Endothelial cell of umbilical vein (primary cell): ENCODE measurements at regions not wholly inside any gene's neighbourhood (a gene's known extent, or its start where the extent isn't known, plus 50 kb on each side); places are given as distances from the start of the nearest gene placed in this dataset.

Experiments used
- BruUV-seq: library from RNA; stranded (reverse); fragments of 400-500 nt; replicated peaks from 2 replicates; lab custom pipeline; 2021; lab: Mats Ljungman, UMichigan
- CTCF ChIA-PET: fragments of 300-600, 350-600 bp; sonication (Branson Sonifier 250); formaldehyde crosslinking; loops from one replicate; lab custom pipeline; 2021; ENCODE audit warnings: antibody characterized with exemption, inconsistent platforms; lab: Charles Lee
- POLR2A ChIA-PET: fragments of 300-600, 350-600 bp; sonication (Branson Sonifier 250); formaldehyde crosslinking; loops from one replicate; lab custom pipeline; 2021; ENCODE audit warnings: antibody characterized with exemption, inconsistent platforms; lab: Charles Lee
- DNase-seq: peaks from one replicate; pipeline ENCODE4 v3.0.0-alpha.2; 2011; ENCODE audit warnings: low read depth, low spot score
- FAIRE-seq: peaks from 2 replicates; lab custom pipeline; 2011; peaks lifted over from hg19 to GRCh38; lab: Jason Lieb, UNC
- H2AFZ ChIP-seq: 2 replicates; pipeline ENCODE4 v1.6.0; 2012; ENCODE audit warnings: low read depth, low read length, control low read depth, inconsistent platforms
- H3K27ac ChIP-seq: 2 replicates; pipeline ENCODE4 v1.5.1; 2011; ENCODE audit warnings: low read depth, mild to moderate bottlenecking, control low read depth, low read length, moderate library complexity; ENCODE audit not compliant: insufficient read depth
- H3K27me3 ChIP-seq, 2 experiments: 2 replicates each; pipeline versions ENCODE4 v1.6.0 to v1.6.1; 2011; ENCODE audit warnings: low read length in 2 of 2, mixed read lengths in 1 of 2; ENCODE audit not compliant: control insufficient read depth in 2 of 2, insufficient read depth in 2 of 2
- H3K36me3 ChIP-seq, 2 experiments: 2 replicates in 1 of 2; 3 replicates in 1 of 2; pipeline ENCODE4 v1.5.1; 2011; ENCODE audit warnings: low read length in 2 of 2, mild to moderate bottlenecking in 1 of 2, moderate library complexity in 1 of 2; ENCODE audit not compliant: control insufficient read depth in 2 of 2, insufficient read depth in 2 of 2; ENCODE audit errors: extremely low read depth in 1 of 2
- H3K4me1 ChIP-seq: 3 replicates; pipeline ENCODE4 v1.5.1; 2011; ENCODE audit warnings: mild to moderate bottlenecking, low read length; ENCODE audit not compliant: control insufficient read depth, insufficient read depth; ENCODE audit errors: extremely low read depth
- H3K4me2 ChIP-seq: 2 replicates; pipeline ENCODE4 v1.6.1; 2011; ENCODE audit warnings: low read length, control low read depth, mixed read lengths; ENCODE audit not compliant: insufficient read depth
- H3K4me3 ChIP-seq, 3 experiments: fragments of 200-600 bp in 1 of 3; sonication (generic), shearing (Covaris generic) in 1 of 3; replicated peaks in 1 of 3; 2 replicates each; pipeline ENCODE4 v1.5.1; 2011 to 2016; ENCODE audit warnings: control low read depth in 3 of 3, low read length in 3 of 3, mild to moderate bottlenecking in 2 of 3, inconsistent platforms in 1 of 3, low read depth in 1 of 3, moderate library complexity in 1 of 3; ENCODE audit not compliant: insufficient read depth in 1 of 3
- H3K79me2 ChIP-seq: 2 replicates; pipeline ENCODE4 v1.6.0; 2012; ENCODE audit warnings: low read length, inconsistent platforms; ENCODE audit not compliant: control insufficient read depth, insufficient read depth
- H3K9ac ChIP-seq: replicated peaks from 2 replicates; pipeline ENCODE3; 2011; ENCODE audit warnings: low read length, control low read depth; ENCODE audit not compliant: insufficient read depth; ENCODE audit errors: extremely low read depth
- H3K9me1 ChIP-seq: replicated peaks from 3 replicates; pipeline ENCODE4 v1.6.0; 2011; ENCODE audit warnings: mild to moderate bottlenecking, low read length; ENCODE audit not compliant: control insufficient read depth, insufficient read depth; ENCODE audit errors: extremely low read depth
- H3K9me3 ChIP-seq: replicated peaks from 2 replicates; pipeline ENCODE4 v1.5.1; 2012; ENCODE audit warnings: low read length, inconsistent platforms; ENCODE audit not compliant: control insufficient read depth, insufficient read depth
- H4K20me1 ChIP-seq: replicated peaks from 2 replicates; pipeline ENCODE3; 2011; ENCODE audit warnings: mild to moderate bottlenecking, low read length; ENCODE audit not compliant: control insufficient read depth, insufficient read depth; ENCODE audit errors: extremely low read depth
- EZH2 ChIP-seq: IDR thresholded peaks from 2 replicates; pipeline ENCODE4 v1.6.1; 2012; ENCODE audit warnings: borderline replicate concordance, low read depth, mild to moderate bottlenecking, moderate library complexity, low read length, inconsistent platforms; ENCODE audit not compliant: severe bottlenecking
- FOS ChIP-seq: IDR thresholded peaks from 2 replicates; pipeline ENCODE4 v1.6.1; 2011; ENCODE audit warnings: mild to moderate bottlenecking, low read length, moderate library complexity, borderline replicate concordance; ENCODE audit not compliant: insufficient read depth
- GATA2 ChIP-seq: IDR thresholded peaks from 2 replicates; pipeline ENCODE4 v1.7.0; 2011; ENCODE audit warnings: low read depth, mild to moderate bottlenecking, moderate library complexity, mixed read lengths, low read length; ENCODE audit not compliant: insufficient read length, insufficient read depth
- JUN ChIP-seq: IDR thresholded peaks from 2 replicates; pipeline ENCODE4 v1.6.1; 2011; ENCODE audit warnings: borderline replicate concordance, low read depth; ENCODE audit not compliant: insufficient read length, insufficient read depth
- MAX ChIP-seq: IDR thresholded peaks from 2 replicates; pipeline ENCODE4 v1.6.1; 2011; ENCODE audit not compliant: insufficient read depth, insufficient read length
- MYC ChIP-seq: IDR thresholded peaks from one replicate; pipeline ENCODE4 v1.6.1; 2011; ENCODE audit warnings: mild to moderate bottlenecking, low read depth, low read length
- POLR2A ChIP-seq: IDR thresholded peaks from 2 replicates; pipeline ENCODE4 v1.6.1; 2012; ENCODE audit warnings: low read depth, mild to moderate bottlenecking, control low read depth, low read length
- POLR2AphosphoS5 ChIP-seq: IDR thresholded peaks from 2 replicates; pipeline ENCODE4 v1.6.1; 2012; ENCODE audit warnings: low read depth, mild to moderate bottlenecking, control low read depth, low read length, moderate library complexity; ENCODE audit not compliant: insufficient read depth
- dilution Hi-C: fragments of 300-500 bp; cut with MboI; formaldehyde crosslinking; loops from one replicate; pipeline ENCODE4 v1.15.0; 2019; ENCODE audit warnings: low sequenced_read_pairs; ENCODE audit not compliant: extremely low pct_ligation_motif_present
- intact Hi-C: fragments of 100-400 bp; cut with micrococcal nuclease; formaldehyde crosslinking; loops from one replicate; pipeline ENCODE4 v1.10.0; 2022
- TF ChIP-seq, protein P1 (sequence below), 2 donors: IDR thresholded peaks; 1 replicate in 1 of 2; 2 replicates in 1 of 2; pipeline ENCODE4 v1.5.1; 2011; ENCODE audit warnings: low read length in 2 of 2, mild to moderate bottlenecking in 2 of 2, moderate library complexity in 2 of 2, control low read depth in 1 of 2, inconsistent platforms in 1 of 2, low read depth in 1 of 2; ENCODE audit not compliant: insufficient read depth in 1 of 2; ENCODE audit errors: extremely low read depth in 1 of 2

DNA sequence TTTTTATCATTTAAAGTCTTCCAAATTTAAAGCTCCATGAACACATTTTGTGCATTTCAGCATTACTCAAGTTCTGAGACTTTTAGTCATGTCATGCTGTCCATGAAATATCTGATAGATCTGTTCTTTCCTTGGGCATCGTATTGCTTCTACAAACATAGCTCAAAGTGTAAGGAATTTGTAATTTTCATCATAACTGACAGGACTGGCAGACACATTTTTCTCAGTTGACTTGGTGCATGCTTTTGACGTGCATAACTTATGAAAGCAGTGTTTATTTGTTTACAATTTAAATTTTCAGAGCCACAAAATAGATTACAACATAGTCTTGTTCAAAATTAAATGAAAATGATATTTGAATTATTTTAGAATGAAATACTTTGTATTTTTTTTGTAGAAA lies 812.1 kb upstream of the NOVA1 start:
- no peaks in the 10 kb centered on the region for H3K9me1 ChIP-seq
- H3K27ac ChIP-seq: no peak overlapping the region
- intact Hi-C loops: no loop called here
- FAIRE-seq: no peak
- DNase-seq: no peak
- H3K9ac ChIP-seq: no peak overlapping the region
- no peaks in the 10 kb centered on the region for H4K20me1 ChIP-seq
- H3K27me3 ChIP-seq: no peaks in the 10 kb centered on the region
- no TSS peak for BruUV-seq
- no peaks in the 10 kb centered on the region for H3K9me3 ChIP-seq
- no peak overlapping the region for H2AFZ ChIP-seq
- dilution Hi-C loops: no loop called here
- no peak overlapping the region for H3K4me3 ChIP-seq
- TF ChIP-seq MAX (no peak), FOS (no peak)
- ChIA-PET CTCF (no interaction called here), POLR2A (no interaction called here)
- no peaks in the 10 kb centered on the region for H3K36me3 ChIP-seq
- H3K4me1 ChIP-seq: no peaks in the 10 kb centered on the region
- no peak overlapping the region for H3K4me2 ChIP-seq
- H3K79me2 ChIP-seq: no peaks in the 10 kb centered on the region

DNA sequence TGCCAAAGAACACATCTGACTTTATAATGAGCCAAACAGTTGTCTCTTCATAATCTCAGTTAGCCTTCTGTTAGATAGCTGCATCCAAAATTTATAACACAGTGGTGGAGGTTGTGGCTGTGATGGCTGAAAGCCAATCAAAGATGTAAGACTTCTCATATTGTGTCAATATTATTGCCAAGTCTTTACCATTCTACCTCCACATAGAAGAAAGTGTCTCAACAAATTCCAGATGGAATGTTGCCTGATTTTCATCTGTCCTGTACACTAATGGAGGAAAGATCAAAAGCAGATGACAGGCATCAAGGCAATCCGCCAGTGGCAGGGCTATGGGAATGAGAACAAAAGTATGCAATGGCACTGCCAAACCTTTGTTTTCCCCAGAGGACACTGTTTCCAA lies 813.1 kb upstream of the NOVA1 start:
- FAIRE-seq: no peak
- ChIA-PET POLR2A (no interaction called here), CTCF (no interaction called here)
- no peak overlapping the region for H3K9ac ChIP-seq
- no peaks in the 10 kb centered on the region for H3K4me1 ChIP-seq
- H4K20me1 ChIP-seq: no peaks in the 10 kb centered on the region
- H2AFZ ChIP-seq: no peak overlapping the region
- no peaks in the 10 kb centered on the region for H3K79me2 ChIP-seq
- H3K36me3 ChIP-seq: no peaks in the 10 kb centered on the region
- dilution Hi-C loops (no loop called here), intact Hi-C loops (no loop called here)
- TF ChIP-seq GATA2 (no peak), MYC (no peak), POLR2A (no peak), EZH2 (no peak), JUN (no peak), MAX (no peak), FOS (no peak), POLR2AphosphoS5 (no peak)
- TF ChIP-seq, protein P1, sequence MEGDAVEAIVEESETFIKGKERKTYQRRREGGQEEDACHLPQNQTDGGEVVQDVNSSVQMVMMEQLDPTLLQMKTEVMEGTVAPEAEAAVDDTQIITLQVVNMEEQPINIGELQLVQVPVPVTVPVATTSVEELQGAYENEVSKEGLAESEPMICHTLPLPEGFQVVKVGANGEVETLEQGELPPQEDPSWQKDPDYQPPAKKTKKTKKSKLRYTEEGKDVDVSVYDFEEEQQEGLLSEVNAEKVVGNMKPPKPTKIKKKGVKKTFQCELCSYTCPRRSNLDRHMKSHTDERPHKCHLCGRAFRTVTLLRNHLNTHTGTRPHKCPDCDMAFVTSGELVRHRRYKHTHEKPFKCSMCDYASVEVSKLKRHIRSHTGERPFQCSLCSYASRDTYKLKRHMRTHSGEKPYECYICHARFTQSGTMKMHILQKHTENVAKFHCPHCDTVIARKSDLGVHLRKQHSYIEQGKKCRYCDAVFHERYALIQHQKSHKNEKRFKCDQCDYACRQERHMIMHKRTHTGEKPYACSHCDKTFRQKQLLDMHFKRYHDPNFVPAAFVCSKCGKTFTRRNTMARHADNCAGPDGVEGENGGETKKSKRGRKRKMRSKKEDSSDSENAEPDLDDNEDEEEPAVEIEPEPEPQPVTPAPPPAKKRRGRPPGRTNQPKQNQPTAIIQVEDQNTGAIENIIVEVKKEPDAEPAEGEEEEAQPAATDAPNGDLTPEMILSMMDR (IDR thresholded peaks at IDR 0.05; ENCODE audit: extremely low read depth in 1 of 2, insufficient read depth in 1 of 2, low read depth in 1 of 2, low read length in 2 of 2): no peak
- H3K27ac ChIP-seq: no peak overlapping the region
- no peaks in the 10 kb centered on the region for H3K27me3 ChIP-seq
- no TSS peak for BruUV-seq
- no peak overlapping the region for H3K4me3 ChIP-seq
- no peaks in the 10 kb centered on the region for H3K9me1 ChIP-seq
- H3K9me3 ChIP-seq: no peaks in the 10 kb centered on the region
- no peak overlapping the region for H3K4me2 ChIP-seq
- no peak for DNase-seq
